ENCODE measurements at regions not wholly inside any gene's neighbourhood (a gene's known extent, or its start where the extent isn't known, plus 50 kb on each side); places are given as distances from the start of the nearest gene placed in this dataset.
A peak's percentile ranks its signal among the peaks of the same experiment; 100 is the strongest.

DNA sequence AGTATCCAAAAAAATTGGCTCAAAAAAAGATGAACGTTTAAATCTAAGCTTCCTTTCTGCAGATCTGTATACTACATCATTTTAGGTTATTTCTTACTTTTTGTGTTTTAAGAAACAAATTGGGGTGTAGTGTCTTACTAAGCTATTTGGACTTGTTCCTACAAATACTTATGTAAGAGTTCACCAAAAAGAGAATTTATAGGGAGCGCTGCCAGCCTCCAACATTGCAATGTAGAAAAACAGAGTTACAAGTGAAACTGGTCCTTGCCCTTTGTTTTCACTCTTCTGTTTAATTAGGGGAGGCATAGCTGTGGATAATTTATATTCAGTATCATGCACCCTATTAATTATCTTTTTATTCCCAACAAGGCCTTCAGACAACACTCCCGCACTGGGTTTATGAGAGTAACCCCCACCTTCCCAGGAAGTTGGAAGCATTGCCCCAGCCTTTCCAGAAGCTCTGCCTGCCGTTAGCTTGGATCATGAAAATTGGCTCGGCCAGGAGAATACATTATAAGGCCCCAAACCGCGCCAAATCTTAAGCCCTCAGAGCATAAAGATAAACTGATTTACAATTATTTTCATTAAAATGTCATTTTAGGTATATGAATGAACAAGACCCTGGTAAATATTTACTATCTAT lies 261.8 kb upstream of the KLF6 start (continued):
- TF ChIP-seq, protein P1, sequence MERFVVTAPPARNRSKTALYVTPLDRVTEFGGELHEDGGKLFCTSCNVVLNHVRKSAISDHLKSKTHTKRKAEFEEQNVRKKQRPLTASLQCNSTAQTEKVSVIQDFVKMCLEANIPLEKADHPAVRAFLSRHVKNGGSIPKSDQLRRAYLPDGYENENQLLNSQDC (CRISPR knock-in tag; IDR thresholded peaks at IDR 0.05) = no peak

DNA sequence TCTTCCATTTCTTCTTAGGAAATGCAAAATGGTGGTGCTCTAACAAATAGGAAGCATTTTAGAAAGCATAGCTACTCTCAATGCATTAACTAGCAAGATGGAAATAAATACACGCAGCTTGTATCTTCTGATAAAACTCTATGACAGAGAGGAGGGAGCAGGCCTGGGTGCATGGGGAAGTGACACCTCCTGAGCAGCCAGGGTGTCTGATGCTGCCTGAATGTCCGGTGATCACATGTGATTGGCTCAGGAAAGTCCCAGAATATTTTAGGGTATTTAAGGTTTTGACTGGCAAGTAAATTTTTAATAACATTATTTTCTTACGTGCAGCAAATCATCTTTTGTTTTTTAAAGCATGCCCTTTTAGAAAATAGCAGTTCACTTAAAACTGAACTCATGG lies 261.0 kb upstream of the KLF6 start:
- H3K27ac ChIP-seq (ENCODE audit: extremely low read depth, low read depth, low read length) = no peak overlapping the region
- H2AFZ ChIP-seq (ENCODE audit: low read depth, low read length) = no peak overlapping the region
- DNase-seq (ENCODE audit: extremely low read depth in 1 of 4, low spot score in 3 of 4) (no peak), ATAC-seq (no peak), FAIRE-seq (no peak)
- CTCF ChIA-PET (ENCODE audit: low intra/inter-chr PET ratio) = no interaction called here
- TF ChIP-seq NRF1 (conservative IDR thresholded peaks at IDR 0.05 in 1 of 2, IDR thresholded peaks at IDR 0.05 in 1 of 2) (0 out of 4 replicates have a peak, but pooled peaks of 1 of the 2 experiments have one; percentile 15), KLF10 (CRISPR knock-in tag; IDR thresholded peaks at IDR 0.05) (no peak)
- POLR2A ChIA-PET = no interaction called here
- no peak overlapping the region for H3K4me3 ChIP-seq
- H3K9me1 ChIP-seq (ENCODE audit: control insufficient read depth, insufficient read depth, low read length) = no peaks in the 10 kb centered on the region
- 13% methylated on average over 3 of the region's 3 CpGs for WGBS (ENCODE audit: insufficient coverage, low coverage, missing lambda C conversion rate)
- no peaks in the 10 kb centered on the region for H3K4me1 ChIP-seq (replicated peaks in 1 of 2; ENCODE audit: control insufficient read depth in 2 of 2, insufficient read depth in 2 of 2, low read length in 2 of 2)
- intact Hi-C loops (cut with micrococcal nuclease) (no loop called here), in situ Hi-C loops (cut with MboI) (no loop called here)
- no peak overlapping the region for H3K4me2 ChIP-seq (ENCODE audit: insufficient read depth, low read length)
- H3K9me3 ChIP-seq (replicated peaks; ENCODE audit: control insufficient read depth, insufficient read depth, low read depth, low read length) = no peaks in the 10 kb centered on the region
- no peak overlapping the region for H3K9ac ChIP-seq (ENCODE audit: insufficient read depth in 1 of 2, low read depth in 2 of 2, low read length in 2 of 2)
- H3K79me2 ChIP-seq (ENCODE audit: control insufficient read depth, insufficient read depth, low read length) = no peaks in the 10 kb centered on the region
- H3K27me3 ChIP-seq (ENCODE audit: control insufficient read depth in 2 of 2, insufficient read depth in 2 of 2, low read length in 2 of 2) = no peaks in the 10 kb centered on the region; a peak in 1 of 5 replicates
- no peaks in the 10 kb centered on the region for H4K20me1 ChIP-seq (replicated peaks; ENCODE audit: control insufficient read depth, insufficient read depth, low read length)
- BruUV-seq (replicated peaks) = no TSS peak
- H3K36me3 ChIP-seq (ENCODE audit: control insufficient read depth, insufficient read depth, low read length) = no peaks in the 10 kb centered on the region

All from K562 (cell line).